ENCODE measurements at regions not wholly inside any gene's neighbourhood (a gene's known extent, or its start where the extent isn't known, plus 50 kb on each side); places are given as distances from the start of the nearest gene placed in this dataset.

- ATAC-seq (no peak), DNase-seq (no peak)
- Histone ChIP-seq H3K9me3 (no peaks in the 10 kb centered on the region), H3K27ac (no peak overlapping the region), H3K4me1 (no peaks in the 10 kb centered on the region), H3K4me3 (no peak overlapping the region), H3K36me3 (replicated peaks in 1 of 2; ENCODE audit: insufficient read depth in 1 of 2, low read depth in 2 of 2) (no peaks in the 10 kb centered on the region), H3K27me3 (no peaks in the 10 kb centered on the region)
- intact Hi-C loops (cut with DNase I): no loop called here
- TF ChIP-seq POLR2A (IDR thresholded peaks at IDR 0.05) (no peak), CTCF (IDR thresholded peaks at IDR 0.05) (no peak)
These were observed 720.8 kb downstream of the UQCRFS1 start for GRCh38 chr19:28492201-28492600.

GRCh38 chr19:28489776-28490175 lies 723.2 kb downstream of the UQCRFS1 start:
- TF ChIP-seq POLR2A (IDR thresholded peaks at IDR 0.05) (no peak), CTCF (IDR thresholded peaks at IDR 0.05) (no peak)
- Histone ChIP-seq H3K27me3 (no peaks in the 10 kb centered on the region), H3K9me3 (no peaks in the 10 kb centered on the region), H3K36me3 (replicated peaks in 1 of 2; ENCODE audit: insufficient read depth in 1 of 2, low read depth in 2 of 2) (no peaks in the 10 kb centered on the region), H3K4me1 (no peaks in the 10 kb centered on the region), H3K4me3 (no peak overlapping the region), H3K27ac (no peak overlapping the region)
- ATAC-seq (no peak), DNase-seq (no peak)
- WGBS, 2 donors: 66 to 77% methylated on average over 13 of the region's 13 CpGs
- intact Hi-C loops (cut with DNase I): no loop called here

GRCh38 chr19:28489126-28489660 lies 723.8 kb downstream of the UQCRFS1 start:
- Histone ChIP-seq H3K27me3 (no peaks in the 10 kb centered on the region), H3K9me3 (no peaks in the 10 kb centered on the region), H3K36me3 (replicated peaks in 1 of 2; ENCODE audit: insufficient read depth in 1 of 2, low read depth in 2 of 2) (no peaks in the 10 kb centered on the region), H3K4me3 (no peak overlapping the region), H3K27ac (no peak overlapping the region), H3K4me1 (no peaks in the 10 kb centered on the region)
- WGBS, 2 donors: 81 to 89% methylated on average over 4 to 9 of the region's 9 CpGs
- no peak for ATAC-seq
- TF ChIP-seq CTCF (IDR thresholded peaks at IDR 0.05) (no peak), POLR2A (IDR thresholded peaks at IDR 0.05) (no peak)
- DNase-seq: no peak
- intact Hi-C loops (cut with DNase I): no loop called here

GRCh38 chr19:28487999-28488398 lies 725.0 kb downstream of the UQCRFS1 start:
- TF ChIP-seq CTCF (IDR thresholded peaks at IDR 0.05): no peak
- no peak for TF ChIP-seq POLR2A (IDR thresholded peaks at IDR 0.05)
- no peaks in the 10 kb centered on the region for H3K9me3 ChIP-seq
- intact Hi-C loops (cut with DNase I): no loop called here
- H3K4me1 ChIP-seq: no peaks in the 10 kb centered on the region
- H3K4me3 ChIP-seq: no peak overlapping the region
- no peaks in the 10 kb centered on the region for H3K36me3 ChIP-seq (replicated peaks in 1 of 2; ENCODE audit: insufficient read depth in 1 of 2, low read depth in 2 of 2)
- H3K27ac ChIP-seq: no peak overlapping the region
- 71% methylated on average over 6 of the region's 6 CpGs for WGBS, 2 donors
- H3K27me3 ChIP-seq: no peaks in the 10 kb centered on the region
- DNase-seq (no peak), ATAC-seq (no peak)

GRCh38 chr19:28486926-28487325 lies 726.0 kb downstream of the UQCRFS1 start:
- no peak overlapping the region for H3K27ac ChIP-seq
- intact Hi-C loops (cut with DNase I): no loop called here
- TF ChIP-seq CTCF (IDR thresholded peaks at IDR 0.05) (no peak), POLR2A (IDR thresholded peaks at IDR 0.05) (no peak)
- ATAC-seq (no peak), DNase-seq (no peak)
- no peaks in the 10 kb centered on the region for H3K4me1 ChIP-seq
- H3K27me3 ChIP-seq: no peaks in the 10 kb centered on the region
- no peaks in the 10 kb centered on the region for H3K9me3 ChIP-seq
- H3K36me3 ChIP-seq (replicated peaks in 1 of 2; ENCODE audit: insufficient read depth in 1 of 2, low read depth in 2 of 2): no peaks in the 10 kb centered on the region
- no peak overlapping the region for H3K4me3 ChIP-seq
